Kidney tubule cell (primary cell): ENCODE measurements at regions not wholly inside any gene's neighbourhood (a gene's known extent, or its start where the extent isn't known, plus 50 kb on each side); places are given as distances from the start of the nearest gene placed in this dataset.

Source experiments
- DNase-seq: peaks from one replicate; pipeline ENCODE4 v3.0.0-alpha.2; 2018; ENCODE audit warnings: low spot score

- DNase-seq = no peak
Measured at GRCh38 chr7:156032973-156033372, 220.7 kb upstream of the SHH start.

- no peak for DNase-seq
Measured at GRCh38 chr7:156031679-156032478, 219.6 kb upstream of the SHH start.

- no peak for DNase-seq
Measured at GRCh38 chr7:156029460-156030007, 217.3 kb upstream of the SHH start.

- DNase-seq = no peak
Measured at GRCh38 chr7:156028521-156028920, 216.3 kb upstream of the SHH start.

- no peak for DNase-seq
Measured at GRCh38 chr7:156027821-156028220, 215.6 kb upstream of the SHH start.

- no peak for DNase-seq
Measured at GRCh38 chr7:156026603-156027002, 214.3 kb upstream of the SHH start.

GRCh38 chr7:156026076-156026600 is 213.9 kb upstream of the SHH start:
- no peak for DNase-seq

- DNase-seq = no peak
Measured at GRCh38 chr7:156025675-156026074, 213.4 kb upstream of the SHH start.

- DNase-seq = no peak
Measured at GRCh38 chr7:156024201-156024600, 211.9 kb upstream of the SHH start.

GRCh38 chr7:156022483-156023459 is 210.5 kb upstream of the SHH start:
- no peak for DNase-seq

GRCh38 chr7:156021471-156021870 is 209.2 kb upstream of the SHH start:
- DNase-seq = peak; percentile 51

GRCh38 chr7:156020566-156020965 is 208.3 kb upstream of the SHH start:
- DNase-seq = no peak

GRCh38 chr7:156019776-156020565 is 207.7 kb upstream of the SHH start:
- DNase-seq = no peak

- DNase-seq = no peak
Measured at GRCh38 chr7:156019308-156019707, 207.0 kb upstream of the SHH start.

GRCh38 chr7:156017916-156018700 is 205.8 kb upstream of the SHH start:
- no peak for DNase-seq

GRCh38 chr7:156017431-156017830 is 205.2 kb upstream of the SHH start:
- no peak for DNase-seq

GRCh38 chr7:156015237-156016020 is 203.2 kb upstream of the SHH start:
- no peak for DNase-seq

GRCh38 chr7:156014808-156015207 is 202.5 kb upstream of the SHH start:
- no peak for DNase-seq

- DNase-seq = no peak
Measured at GRCh38 chr7:156014201-156014600, 201.9 kb upstream of the SHH start.

GRCh38 chr7:156012412-156012811 is 200.1 kb upstream of the SHH start:
- no peak for DNase-seq
